ENCODE measurements at regions not wholly inside any gene's neighbourhood (a gene's known extent, or its start where the extent isn't known, plus 50 kb on each side); places are given as distances from the start of the nearest gene placed in this dataset.
"Not testable (repeated sequence)": the region's sequence is repeated elsewhere in the genome, so short reads cannot be mapped to it uniquely, and the experiment has no call there.

DNA sequence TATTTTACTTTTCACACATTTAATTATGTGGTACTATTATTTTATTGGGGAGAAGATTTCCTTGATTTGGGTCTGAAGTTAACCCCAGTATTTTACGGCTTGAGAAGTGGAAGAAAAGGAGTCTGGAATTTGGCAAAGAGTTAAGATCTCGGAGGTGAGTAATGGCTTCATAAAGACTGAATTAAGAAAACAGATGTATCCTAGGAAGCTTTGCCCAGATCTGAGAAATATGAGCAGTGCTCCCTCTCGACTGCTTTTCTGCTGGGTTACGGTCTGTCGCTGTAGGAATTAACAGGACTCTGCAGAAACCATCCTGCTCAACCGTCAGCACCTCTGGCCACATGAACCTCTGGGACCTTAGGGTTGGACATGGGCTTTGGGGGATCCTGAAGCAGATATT, 163.6 kb upstream of the NDN start:
- no peak for DNase-seq (ENCODE audit: low spot score)

DNA sequence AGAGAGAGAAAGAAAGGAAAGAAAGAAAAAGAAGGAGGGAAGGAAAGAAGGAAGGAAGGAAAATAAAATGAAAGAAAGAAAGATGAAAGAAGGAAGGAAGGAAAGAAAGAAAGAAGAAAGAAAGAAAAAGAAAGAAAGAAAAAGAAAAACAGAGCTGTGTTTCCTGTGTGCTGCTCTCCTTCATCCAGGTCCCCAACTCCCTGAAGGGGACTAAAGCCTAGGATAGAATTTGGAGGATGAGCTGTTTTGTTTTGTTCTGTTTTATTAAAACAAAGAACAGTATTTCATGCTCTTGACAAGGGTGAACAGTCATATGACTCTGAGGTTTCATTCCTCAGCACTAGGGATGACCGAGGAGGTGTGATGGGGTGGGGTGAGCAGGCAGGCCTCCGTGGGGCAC, 164.8 kb upstream of the NDN start:
- DNase-seq (ENCODE audit: low spot score) = no peak

DNA sequence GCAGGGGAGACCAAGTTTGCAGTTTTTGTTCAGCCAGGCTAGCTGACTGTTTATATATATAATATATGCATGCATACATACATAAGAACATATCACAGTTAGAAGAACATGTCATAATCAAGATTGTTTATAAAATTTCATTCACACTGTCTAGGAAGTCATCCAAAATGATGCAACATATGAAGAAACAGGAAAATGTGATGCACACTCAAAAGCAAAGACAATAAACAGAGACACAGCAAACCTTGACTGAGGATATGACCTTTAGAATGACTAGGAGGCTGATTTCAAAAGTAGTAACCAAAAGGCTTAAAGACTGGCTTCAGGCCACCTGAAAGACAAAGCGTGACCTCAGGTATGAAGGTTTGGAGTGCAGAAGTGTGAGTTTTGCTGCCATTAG, 166.2 kb upstream of the NDN start:
- DNase-seq (ENCODE audit: low spot score) = no peak

DNA sequence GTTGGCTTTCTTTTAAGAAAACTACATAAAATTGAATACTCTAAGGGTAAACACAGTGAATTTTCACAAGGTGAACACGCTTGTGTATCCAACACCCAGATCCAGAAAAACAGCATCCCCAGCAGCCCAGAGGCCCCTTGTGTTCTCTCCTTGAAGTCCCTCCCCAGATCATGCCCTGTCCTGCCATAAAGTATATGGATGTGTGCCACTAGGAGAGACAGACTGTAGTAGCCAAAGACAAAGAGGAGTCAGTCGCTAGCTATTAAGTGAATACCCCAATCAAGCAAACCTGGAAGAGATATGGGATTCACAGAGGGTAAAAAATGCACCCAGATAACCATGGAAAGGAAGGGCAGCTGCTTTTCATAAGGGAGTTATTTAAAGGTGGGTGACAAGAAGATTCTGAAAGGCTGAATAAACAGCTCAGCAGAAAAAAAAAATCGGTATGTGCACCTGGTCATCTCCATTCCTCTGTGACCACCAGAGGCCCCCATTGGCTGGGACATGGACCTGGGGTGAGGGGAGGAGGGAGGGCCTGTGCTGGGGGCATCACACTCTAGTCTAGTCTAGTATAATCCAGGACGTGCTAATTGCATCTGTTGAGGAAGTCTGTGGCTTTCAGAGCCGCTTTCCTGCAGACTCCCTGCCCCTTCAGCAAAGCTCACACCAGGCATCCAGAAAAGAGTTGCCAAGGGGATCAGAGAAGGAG, 167.3 kb upstream of the NDN start:
- DNase-seq (ENCODE audit: low spot score) = no peak

DNA sequence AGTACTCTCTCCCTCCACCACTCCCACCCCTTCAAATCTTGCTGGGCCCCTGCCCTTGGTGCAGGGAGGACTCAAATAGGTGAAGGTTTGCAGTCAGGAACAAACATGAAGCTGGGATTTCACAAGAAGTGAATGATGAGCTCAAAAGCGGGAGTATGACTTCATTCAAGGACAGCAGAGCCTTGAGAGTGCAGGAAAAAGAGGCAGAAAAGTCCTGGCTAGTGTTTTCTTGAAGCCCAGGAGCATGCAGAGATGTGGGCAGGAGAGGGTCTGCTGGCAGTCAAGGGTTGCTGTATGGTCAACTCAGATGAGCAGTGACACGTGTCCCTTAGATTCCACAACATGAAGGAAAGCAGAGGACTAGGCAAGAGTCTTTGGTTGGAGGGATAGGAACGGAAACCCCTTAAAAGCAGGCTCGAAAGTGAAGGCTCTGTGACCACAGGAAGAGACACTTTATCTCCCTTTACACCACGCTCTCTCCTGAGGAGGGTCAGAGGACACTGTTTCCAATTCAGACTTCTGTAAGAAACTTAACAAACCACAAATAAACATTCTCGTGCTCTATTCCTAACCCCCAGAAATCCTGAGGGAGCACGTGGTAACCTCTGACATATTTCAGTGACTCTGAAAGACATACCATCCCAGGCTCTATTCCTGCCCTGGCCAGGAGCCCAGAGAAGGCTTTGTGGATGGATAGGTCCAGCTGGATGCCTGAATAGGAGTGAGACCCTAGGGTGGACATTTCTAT, 168.0 kb upstream of the NDN start:
- no peak for DNase-seq (ENCODE audit: low spot score)

DNA sequence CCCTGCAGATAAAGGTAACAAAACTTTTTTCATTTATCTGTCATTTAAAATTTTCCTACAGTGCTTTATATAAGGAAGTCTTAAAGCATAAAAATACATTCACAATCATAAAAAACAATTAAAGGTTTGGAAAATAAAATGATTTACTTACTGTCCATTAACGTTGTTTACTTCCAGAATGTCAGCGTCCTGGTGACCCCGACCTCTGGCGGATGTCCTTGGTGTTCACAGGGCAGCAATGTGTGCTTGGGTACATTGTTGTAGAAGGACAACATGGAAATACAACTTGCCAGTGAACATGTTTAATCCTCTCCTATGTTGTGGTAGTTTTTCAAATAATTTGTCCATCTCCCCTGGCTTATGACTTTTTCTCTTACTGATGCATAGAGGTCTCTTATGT, 168.8 kb upstream of the NDN start:
- DNase-seq (ENCODE audit: low spot score) = no peak

DNA sequence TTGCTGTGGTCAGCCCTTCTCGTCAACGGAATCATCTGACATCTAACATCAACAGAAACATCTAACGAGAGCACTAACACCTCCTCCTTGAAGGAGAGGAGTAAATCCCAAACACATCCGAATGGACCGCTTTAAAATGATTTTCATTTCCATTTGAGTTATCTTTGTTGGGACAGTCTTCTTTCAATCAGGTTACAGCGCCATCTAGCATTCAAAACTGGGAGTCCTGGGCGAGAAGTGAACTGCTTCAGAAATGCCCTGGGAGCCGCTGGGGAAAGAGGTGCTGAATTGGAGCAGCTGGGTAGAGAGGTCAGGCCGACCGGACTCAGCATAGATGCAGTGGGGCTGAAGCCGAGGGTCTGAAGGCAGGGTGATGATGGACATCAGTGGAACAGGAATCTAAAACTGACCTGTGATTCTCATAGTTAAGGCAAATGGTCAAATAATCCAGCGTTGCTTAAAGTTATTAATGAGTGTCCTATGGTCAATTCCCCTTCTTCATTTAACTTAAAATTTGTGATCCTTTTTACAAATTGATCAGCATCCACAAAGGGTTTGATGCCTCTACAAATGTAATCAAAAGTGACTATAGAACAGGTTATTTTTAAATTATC, 170.0 kb upstream of the NDN start:
- DNase-seq (ENCODE audit: low spot score) = no peak

DNA sequence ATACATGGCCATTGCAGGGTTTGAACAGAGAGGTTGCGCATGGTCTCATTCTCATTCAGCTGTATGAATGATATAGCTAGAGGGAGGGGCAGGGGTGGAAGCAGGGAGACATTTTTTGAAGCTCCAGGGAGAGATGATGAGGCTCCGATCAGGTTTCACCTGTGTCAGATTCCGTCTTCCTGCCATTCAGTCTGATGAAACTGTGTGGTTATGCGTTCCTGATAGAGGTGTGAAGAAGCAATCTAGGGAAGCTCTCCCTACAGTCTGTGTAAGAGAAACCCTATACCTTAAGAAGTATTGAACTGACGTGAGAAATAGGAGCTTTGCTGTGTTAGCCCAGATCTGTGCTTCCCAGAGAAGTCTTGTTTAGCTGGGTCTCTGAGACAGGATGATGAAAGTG, 171.9 kb upstream of the NDN start:
- DNase-seq (ENCODE audit: low spot score) = no peak

DNA sequence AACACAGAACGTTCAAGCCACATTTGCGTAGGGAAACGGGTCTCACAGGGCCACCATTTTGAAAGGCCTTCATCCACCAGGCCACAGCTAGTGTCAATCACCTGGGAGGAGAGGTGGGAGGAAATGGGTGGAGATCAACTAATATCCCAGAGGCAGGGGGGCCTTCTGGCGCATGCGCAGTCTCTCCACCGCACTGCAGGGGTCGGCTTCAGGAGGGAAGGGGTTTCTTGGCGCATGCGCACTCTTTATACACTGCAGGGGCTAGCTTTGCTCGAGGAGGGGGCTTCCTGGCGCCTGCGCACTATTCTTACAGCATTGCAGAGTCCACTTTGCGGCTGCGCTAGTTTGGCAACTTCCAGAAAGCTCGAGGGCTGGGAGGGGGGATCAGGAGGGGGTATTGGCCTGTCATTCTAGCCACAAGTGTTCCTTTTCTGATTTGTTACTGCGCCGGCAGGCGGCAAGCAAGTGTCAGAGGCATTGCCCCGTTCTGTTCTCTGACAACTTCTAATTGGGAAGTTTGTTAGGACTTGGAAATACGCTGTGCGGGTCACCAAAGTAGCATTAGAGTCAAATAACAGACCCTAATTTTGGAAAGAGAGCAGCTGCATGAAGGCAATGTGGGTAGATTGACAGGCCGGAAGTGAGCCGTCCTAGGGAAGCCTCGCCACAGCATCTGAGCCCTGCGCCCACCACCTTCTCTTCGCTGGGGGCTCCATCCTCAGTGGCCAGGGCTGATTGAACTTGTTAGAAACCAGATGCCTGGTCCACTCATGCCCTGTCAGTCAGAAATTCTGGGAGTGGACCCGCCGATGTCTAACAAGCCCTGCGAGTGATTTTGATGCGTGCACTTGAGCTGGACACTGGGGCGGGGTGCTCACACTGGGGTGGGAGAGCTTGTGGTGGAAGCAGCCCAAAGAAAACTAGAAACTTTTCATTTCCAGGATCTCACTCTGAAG, 173.5 kb upstream of the NDN start:
- DNase-seq (ENCODE audit: low spot score) = no peak

DNA sequence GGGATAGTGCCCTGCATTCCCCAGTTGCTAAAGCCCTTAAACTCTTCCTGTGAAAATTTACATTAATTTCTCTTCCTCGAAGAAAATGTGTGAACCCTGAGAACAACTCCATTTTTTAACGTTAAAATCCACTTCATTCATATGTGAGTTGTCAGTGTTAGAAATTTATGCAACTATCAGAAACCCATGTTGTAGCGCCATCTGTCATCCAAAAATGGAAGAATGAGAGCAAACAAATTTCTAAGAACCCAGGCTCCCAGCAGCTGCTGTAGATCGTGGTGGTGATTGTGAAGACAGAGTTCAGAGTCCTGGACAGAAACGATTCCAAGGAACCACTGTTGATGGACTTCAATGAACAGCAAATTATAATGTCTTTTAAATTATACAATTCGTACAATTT, 179.7 kb upstream of the NDN start:
- no peak for DNase-seq (ENCODE audit: low spot score)

DNA sequence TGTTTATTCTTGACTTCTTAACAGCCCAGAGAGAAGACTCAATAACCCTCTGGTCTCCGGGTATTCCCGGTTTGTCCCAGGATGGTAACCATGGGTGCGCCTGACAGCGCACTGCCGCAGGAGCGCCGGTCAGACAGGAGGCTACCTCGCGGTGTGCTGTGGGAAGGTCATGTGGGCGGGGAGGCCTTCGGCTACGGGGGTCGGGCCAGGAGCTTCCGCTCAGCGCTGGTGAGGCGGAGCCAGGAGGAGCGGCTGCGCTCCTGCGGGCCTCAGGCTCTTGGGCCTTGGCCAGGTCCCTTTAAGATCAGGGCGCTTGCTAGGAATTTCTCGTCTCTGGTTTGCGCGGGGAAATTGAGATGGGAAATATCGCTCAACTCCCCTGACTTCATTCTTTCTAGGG, 182.3 kb upstream of the NDN start:
- no peak for DNase-seq (ENCODE audit: low spot score)

DNA sequence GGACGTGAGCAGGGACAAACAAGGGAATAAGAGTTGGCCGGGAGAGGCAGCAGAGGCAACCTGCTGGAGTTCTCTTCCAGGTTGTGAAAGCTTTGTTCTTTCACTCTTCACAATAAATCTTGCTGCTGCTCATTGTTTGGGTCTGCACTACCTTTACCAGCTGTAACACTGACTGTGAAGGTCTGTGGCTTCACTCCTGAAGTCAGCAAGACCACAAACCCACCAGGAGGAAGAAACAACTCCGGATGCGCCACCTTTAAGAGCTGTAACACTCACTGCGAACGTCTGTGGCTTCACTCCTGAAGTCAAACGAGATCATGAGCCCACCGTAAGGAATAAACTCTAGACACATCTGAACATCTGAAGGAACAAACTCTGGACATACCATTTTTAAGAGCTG, 186.5 kb upstream of the NDN start:
- DNase-seq (ENCODE audit: low spot score) = not testable (repeated sequence)

DNA sequence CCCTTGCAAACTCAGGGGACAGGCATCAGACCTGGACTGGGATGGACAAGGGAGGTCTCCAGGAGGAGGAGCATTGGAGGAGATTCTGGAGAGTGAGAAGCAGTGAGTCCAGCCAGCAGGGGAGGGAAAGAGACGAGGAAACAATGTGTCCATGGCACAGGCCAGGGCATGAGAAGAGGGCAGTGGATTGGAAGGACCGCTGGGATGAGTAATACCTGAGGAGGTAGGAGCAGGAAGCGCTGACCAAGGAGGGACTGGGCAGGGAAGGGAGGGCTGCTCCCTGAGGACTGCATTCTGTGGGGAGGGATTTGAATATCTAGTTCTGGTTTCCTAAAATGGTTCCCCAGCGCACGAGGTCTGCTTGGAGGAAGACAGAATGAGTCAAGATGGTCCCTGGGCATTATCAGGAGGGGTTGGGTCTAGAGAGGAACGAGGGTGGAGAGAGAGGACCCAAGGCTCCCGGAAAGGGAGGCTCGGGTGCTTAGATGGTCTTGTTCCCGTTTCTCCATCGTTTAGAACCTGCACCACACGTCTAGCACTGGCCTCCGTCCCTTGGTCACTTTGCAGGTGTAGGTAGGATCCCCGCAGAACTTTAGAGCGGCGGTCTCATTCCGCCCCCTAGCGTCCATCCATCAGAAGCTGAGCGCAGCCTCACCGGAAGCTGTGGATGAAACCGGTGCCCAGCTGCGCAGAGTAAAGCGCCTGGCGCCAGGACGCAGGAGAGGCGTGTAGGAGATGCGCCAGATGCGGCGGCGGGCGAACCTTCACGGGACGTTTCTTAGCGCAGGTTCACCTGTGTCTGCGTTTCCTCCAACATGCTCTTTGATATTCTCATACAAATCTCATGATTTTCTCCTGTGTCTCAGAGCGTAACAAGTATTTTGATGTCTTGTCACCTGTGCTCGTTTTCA, 190.7 kb upstream of the NDN start:
- DNase-seq (ENCODE audit: low spot score) = peak; percentile 6

DNA sequence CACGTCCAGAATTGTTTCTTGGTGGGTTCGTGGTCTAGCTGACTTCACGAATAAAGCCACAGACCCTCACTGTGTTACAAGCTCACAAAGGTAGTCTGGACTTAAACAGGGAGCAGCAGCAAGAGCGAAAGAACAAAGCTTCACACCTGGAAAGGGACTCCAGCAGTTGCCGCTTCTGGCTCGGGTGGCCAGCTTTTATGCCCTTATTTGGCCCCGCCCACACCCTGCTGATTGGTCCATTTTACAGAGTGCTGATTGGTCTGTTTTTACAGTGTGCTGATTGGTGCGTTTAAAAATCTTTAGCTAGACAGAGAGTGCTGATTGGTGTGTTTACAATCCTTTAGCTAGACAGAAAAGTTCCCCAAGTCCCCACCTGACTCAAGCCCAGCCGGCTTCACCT, 194.2 kb upstream of the NDN start:
- no peak for DNase-seq (ENCODE audit: low spot score)

DNA sequence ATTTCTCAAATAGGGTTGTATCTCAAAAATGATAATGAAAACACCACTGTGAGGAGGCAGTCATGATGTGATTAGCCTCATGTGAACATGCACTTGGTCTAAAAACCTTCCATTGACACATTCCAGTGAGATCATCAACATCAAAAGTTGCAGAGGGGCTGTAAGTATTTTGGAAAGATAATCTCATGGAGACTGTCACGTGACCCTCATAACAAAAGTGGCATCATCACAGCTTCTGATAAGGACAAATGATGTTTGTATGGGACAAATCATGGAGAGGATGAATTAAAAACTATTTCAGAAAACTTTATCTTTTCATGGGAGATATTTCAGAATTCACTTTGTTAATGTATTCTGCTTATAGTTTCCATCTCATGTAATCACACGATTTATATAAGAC, 203.1 kb upstream of the NDN start:
- DNase-seq (ENCODE audit: low spot score) = no peak

DNA sequence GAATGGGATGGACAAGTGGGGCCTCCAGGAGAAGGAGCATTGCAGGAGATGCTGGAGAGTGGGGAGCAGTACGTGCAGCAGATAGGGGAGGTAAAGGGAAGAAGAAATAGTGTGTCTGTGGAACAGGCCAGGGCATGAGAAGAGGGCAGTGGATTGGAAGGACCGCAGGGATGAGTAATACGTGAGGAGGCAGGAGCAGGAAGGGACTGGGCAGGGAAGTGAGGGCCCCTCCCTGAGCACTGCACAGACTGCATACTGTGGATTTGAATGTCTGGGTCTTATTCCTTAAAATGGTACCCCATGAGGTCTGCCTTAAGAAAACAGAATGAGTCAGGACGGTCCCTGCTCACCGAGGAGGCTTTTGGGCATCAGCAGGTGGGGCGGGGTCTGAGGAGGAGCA, 210.0 kb upstream of the NDN start:
- no peak for DNase-seq (ENCODE audit: low spot score)

DNA sequence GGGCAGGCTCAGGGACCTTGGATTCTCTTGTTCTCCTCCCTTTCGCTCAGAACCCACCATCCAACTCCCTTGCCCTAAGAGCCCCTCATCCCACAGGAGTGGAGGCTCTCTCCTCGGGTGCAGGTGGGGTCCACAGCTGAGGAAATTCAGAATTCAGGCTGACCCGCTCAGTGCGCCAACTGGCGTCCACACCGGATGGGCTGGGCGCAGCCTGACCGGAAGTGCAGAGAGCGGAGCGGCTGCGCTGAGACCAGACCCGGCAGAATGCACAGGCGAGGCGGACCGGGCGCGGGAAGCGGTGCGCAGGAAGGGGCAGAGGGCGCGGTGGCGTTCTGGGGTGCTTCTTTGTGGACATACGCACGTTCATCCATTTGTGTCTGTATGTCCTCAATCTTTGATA, 210.4 kb upstream of the NDN start:
- no peak for DNase-seq (ENCODE audit: low spot score)

DNA sequence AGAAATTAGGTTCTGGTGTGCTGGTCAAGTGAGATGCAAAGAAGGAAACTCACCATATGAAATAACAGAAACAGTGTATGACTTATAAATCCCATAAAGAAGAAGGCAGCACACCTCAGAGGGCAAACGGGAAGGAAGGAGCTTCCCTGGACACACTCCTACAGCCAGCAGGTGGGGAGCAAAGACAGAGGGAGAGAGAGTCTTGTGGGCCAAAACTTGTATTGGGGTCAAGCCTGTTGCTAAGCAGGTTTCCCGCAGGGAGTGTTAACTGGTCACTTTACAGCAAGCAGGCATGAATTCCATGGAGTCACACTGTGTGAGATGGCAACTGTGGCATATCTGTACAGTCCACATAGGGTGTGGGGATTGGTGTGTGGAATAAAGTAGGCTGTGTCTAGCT, 222.9 kb upstream of the NDN start:
- DNase-seq (ENCODE audit: low spot score) = no peak

DNA sequence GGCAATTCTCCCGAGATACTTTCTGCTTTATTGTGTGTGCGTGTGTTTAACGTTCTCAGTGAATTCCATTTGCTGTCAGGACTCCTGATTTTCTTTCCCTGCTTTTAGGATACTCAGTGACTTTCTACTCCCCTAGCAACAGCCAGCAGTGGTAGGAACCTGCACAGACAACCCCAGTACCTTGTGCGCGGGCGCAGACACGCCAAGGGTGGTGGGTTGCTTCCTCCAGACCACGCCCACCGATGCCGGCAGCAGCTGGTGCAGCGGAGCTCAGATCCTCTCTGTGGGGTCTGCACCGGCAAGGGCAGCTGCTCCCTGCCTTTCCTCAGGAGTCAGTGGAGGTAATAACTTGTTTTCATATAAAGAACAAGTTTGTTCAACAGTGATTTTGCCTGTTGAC, 225.1 kb upstream of the NDN start:
- no peak for DNase-seq (ENCODE audit: low spot score)

DNA sequence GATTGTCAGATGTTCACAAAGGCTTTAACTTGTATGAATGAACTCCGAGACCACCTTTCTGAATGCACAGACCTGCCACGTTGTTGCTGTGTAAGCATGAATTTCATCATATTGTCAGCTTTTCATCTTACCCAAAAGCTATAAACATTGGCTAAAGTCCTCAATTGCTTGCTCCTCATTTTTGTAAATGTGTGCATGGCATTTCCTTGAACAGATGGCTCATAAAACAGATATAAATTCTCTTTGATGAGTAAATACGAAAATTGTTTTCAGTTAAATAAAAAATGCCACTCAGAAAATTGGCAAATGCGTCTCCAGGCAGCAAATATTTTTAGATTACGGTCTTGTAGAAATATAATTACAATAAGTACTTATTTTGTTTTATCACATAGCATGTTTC, 226.0 kb upstream of the NDN start:
- no peak for DNase-seq (ENCODE audit: low spot score)

DNA sequence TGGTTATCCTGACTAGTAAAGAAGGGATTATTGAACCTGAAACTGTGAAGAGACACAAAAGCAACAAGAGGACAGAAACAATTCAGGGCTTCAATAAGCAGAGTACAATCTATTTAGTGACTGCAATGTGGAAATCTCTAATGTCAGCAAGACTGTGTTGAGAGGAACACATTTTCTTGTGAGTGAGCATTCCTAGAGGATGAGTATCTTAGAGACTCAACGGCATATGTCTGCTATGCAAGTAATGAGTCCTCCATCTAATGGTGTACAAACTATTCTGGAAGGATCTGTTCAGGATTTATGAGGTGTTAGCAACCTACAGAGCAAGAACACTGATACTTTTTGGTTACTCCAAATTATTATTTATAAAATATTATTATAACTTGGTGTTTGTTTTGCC, 226.5 kb upstream of the NDN start:
- no peak for DNase-seq (ENCODE audit: low spot score)
